GM12864 (cell line): ENCODE measurements at regions not wholly inside any gene's neighbourhood (a gene's known extent, or its start where the extent isn't known, plus 50 kb on each side); places are given as distances from the start of the nearest gene placed in this dataset.

ENCODE experiments used
- DNase-seq: peaks from one replicate; pipeline ENCODE4 v3.0.0-alpha.2; 2011; ENCODE audit warnings: low read depth
- H3K4me3 ChIP-seq: 2 replicates; pipeline ENCODE4 v1.5.1; 2011; ENCODE audit warnings: mild to moderate bottlenecking, low read depth, low read length, control low read depth
- CTCF ChIP-seq: IDR thresholded peaks from 2 replicates; pipeline ENCODE4 v1.5.1; 2011; ENCODE audit warnings: low read depth, mild to moderate bottlenecking, moderate library complexity, low read length, control low read depth, inconsistent platforms; ENCODE audit errors: missing control alignments

DNA sequence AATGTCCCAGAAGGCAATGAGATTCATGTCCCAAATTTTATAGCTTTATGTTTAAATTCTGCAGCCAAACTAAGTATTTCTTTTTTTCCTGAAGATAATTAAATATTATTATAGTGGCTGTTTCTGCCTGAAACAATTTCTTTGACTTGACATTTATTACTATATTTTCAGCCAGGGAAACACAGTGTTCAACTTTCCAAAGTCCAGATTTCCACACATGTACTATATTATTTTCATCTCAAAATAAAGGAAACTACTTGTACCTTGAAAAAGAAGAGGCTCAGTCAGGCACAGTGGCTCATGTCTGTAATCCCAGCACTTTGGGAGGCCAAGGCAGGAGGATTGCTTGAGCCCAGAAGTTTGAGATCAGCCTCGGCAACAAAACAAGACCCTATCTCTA lies 77.8 kb upstream of the BTG1 start:
- no peak for TF ChIP-seq CTCF
- H3K4me3 ChIP-seq: no peak overlapping the region
- DNase-seq: no peak

GRCh38 chr12:92221656-92222315 lies 76.1 kb upstream of the BTG1 start:
- H3K4me3 ChIP-seq: no peak overlapping the region
- TF ChIP-seq CTCF: no peak
- no peak for DNase-seq

- no peak for TF ChIP-seq CTCF
- no peak overlapping the region for H3K4me3 ChIP-seq
- no peak for DNase-seq
Measured at GRCh38 chr12:92218394-92219077, 72.9 kb upstream of the BTG1 start.

GRCh38 chr12:92216092-92216491 lies 70.4 kb upstream of the BTG1 start:
- no peak for TF ChIP-seq CTCF
- H3K4me3 ChIP-seq: no peak overlapping the region
- no peak for DNase-seq

- TF ChIP-seq CTCF: no peak
- no peak overlapping the region for H3K4me3 ChIP-seq
- no peak for DNase-seq
Measured at GRCh38 chr12:92215358-92215757, 69.7 kb upstream of the BTG1 start.

DNA sequence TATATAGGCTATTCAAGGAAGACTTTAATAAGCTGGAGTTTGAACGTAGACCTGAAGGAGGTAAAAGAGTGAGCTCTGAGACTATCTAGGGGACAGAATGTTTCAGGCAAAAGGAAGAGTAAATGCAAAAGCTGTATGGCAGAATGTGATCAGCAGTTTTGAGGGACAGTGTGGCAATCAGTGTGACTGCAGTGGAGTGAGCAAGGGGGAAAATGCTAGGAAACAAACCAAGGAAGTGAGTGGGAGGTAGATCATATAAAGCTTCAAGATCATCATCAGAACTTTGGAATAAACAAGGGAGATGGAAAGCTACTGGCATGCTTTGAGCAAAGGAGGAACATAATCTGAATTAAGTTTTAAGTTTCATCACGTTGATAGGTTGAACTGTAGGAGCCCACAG lies 67.5 kb upstream of the BTG1 start:
- no peak overlapping the region for H3K4me3 ChIP-seq
- DNase-seq: no peak
- TF ChIP-seq CTCF: no peak

DNA sequence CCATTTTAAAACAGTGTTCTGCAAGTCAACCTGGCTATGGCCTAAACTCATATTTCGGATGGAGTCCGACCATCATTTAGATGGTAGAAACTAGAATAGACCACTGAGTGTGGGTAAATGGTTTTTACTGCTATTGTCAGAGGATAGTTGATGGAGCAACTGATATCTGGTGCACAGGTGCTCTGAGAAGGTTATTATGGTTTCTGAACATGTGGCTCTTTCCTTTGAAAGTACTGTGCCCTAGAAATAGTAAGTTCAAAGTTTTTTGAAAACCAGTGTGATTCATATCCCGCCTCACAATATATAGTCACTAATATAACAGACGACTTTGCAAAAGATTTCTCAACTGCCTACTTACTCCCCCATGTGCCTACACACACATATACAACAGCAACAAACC lies 64.4 kb upstream of the BTG1 start:
- DNase-seq: peak; percentile 57

More for the DNA sequence above, 64.4 kb upstream of the BTG1 start:
- no peak for TF ChIP-seq CTCF
- H3K4me3 ChIP-seq: no peak overlapping the region
